Neuronal stem cell (in vitro differentiated cells): ENCODE measurements at regions not wholly inside any gene's neighbourhood (a gene's known extent, or its start where the extent isn't known, plus 50 kb on each side); places are given as distances from the start of the nearest gene placed in this dataset.
"Not testable (repeated sequence)": the region's sequence is repeated elsewhere in the genome, so short reads cannot be mapped to it uniquely, and the experiment has no call there.

ENCODE experiments used
- DNase-seq: peaks from one replicate; pipeline ENCODE4 v3.0.0-alpha.2; 2013; ENCODE audit warnings: low spot score
- H2AFZ ChIP-seq: one replicate; pipeline ENCODE4 v1.6.1; 2013; ENCODE audit warnings: mild to moderate bottlenecking, low read length, inconsistent platforms
- H2AK5ac ChIP-seq: 2 replicates; pipeline ENCODE4 v1.6.1; 2013; ENCODE audit warnings: low read depth, mild to moderate bottlenecking, inconsistent platforms, low read length, moderate library complexity, mixed read lengths
- H2BK120ac ChIP-seq: 2 replicates; pipeline ENCODE4 v1.6.1; 2013; ENCODE audit warnings: low read depth, mild to moderate bottlenecking, inconsistent platforms, low read length, moderate library complexity, mixed read lengths
- H2BK12ac ChIP-seq: one replicate; pipeline ENCODE4 v1.6.1; 2013; ENCODE audit warnings: low read length, inconsistent platforms
- H2BK15ac ChIP-seq: 2 replicates; pipeline ENCODE4 v1.6.1; 2013; ENCODE audit warnings: mild to moderate bottlenecking, low read length, inconsistent platforms, mixed read lengths
- H2BK5ac ChIP-seq: one replicate; pipeline ENCODE4 v1.6.1; 2013; ENCODE audit warnings: inconsistent platforms, mild to moderate bottlenecking, low read length, moderate library complexity
- H3K14ac ChIP-seq: one replicate; pipeline ENCODE4 v1.6.1; 2013; ENCODE audit warnings: low read length, inconsistent platforms
- H3K18ac ChIP-seq: 2 replicates; pipeline ENCODE4 v1.6.1; 2013; ENCODE audit warnings: low read length, inconsistent platforms
- H3K23ac ChIP-seq: 2 replicates; pipeline ENCODE4 v1.6.1; 2013; ENCODE audit warnings: low read depth, mild to moderate bottlenecking, mixed read lengths, low read length, inconsistent platforms; ENCODE audit not compliant: poor library complexity
- H3K27ac ChIP-seq: replicated peaks from 3 replicates; pipeline ENCODE4 v1.5.1; 2013; ENCODE audit warnings: low read length, inconsistent platforms
- H3K27me3 ChIP-seq, 3 experiments: 2 replicates each; pipeline ENCODE4 v1.6.1; 2013; ENCODE audit warnings: low read length in 3 of 3, mild to moderate bottlenecking in 2 of 3, inconsistent platforms in 1 of 3, low read depth in 1 of 3, mixed read lengths in 1 of 3, moderate library complexity in 1 of 3; ENCODE audit not compliant: control insufficient read depth in 3 of 3, insufficient read depth in 3 of 3
- H3K36me3 ChIP-seq, 2 donors: replicated peaks in 1 of 2; 2 replicates each; pipeline ENCODE4 v1.6.1; 2013; ENCODE audit warnings: low read length in 2 of 2; ENCODE audit not compliant: control insufficient read depth in 2 of 2, insufficient read depth in 2 of 2
- H3K4ac ChIP-seq: 2 replicates; pipeline ENCODE4 v1.6.1; 2013; ENCODE audit warnings: inconsistent platforms, mild to moderate bottlenecking, low read length, moderate library complexity
- H3K4me1 ChIP-seq, 2 donors: 1 replicate in 1 of 2; 2 replicates in 1 of 2; pipeline ENCODE4 v1.6.1; 2013; ENCODE audit warnings: low read length in 2 of 2, low read depth in 1 of 2; ENCODE audit not compliant: control insufficient read depth in 2 of 2, insufficient read depth in 1 of 2
- H3K4me2 ChIP-seq: one replicate; pipeline ENCODE4 v1.6.1; 2013; ENCODE audit warnings: mild to moderate bottlenecking, low read length, inconsistent platforms; ENCODE audit not compliant: insufficient read depth, poor library complexity, severe bottlenecking
- H3K4me3 ChIP-seq, 2 donors: 2 replicates each; pipeline ENCODE4 v1.5.1; 2013; ENCODE audit warnings: low read length in 2 of 2, mild to moderate bottlenecking in 2 of 2, inconsistent platforms in 1 of 2, moderate library complexity in 1 of 2
- H3K79me1 ChIP-seq: one replicate; pipeline ENCODE4 v1.6.1; 2013; ENCODE audit warnings: low read depth, mild to moderate bottlenecking, inconsistent platforms, low read length, moderate library complexity
- H3K9ac ChIP-seq: one replicate; pipeline ENCODE4 v1.6.1; 2013; ENCODE audit warnings: mild to moderate bottlenecking, low read depth, low read length, inconsistent platforms; ENCODE audit not compliant: poor library complexity
- H3K9me3 ChIP-seq, 2 donors: replicated peaks in 1 of 2; 2 replicates each; pipeline versions ENCODE3 to v1.6.1; 2013; ENCODE audit warnings: low read length in 2 of 2, mild to moderate bottlenecking in 2 of 2, inconsistent platforms in 1 of 2, low read depth in 1 of 2, mixed read lengths in 1 of 2, moderate library complexity in 1 of 2; ENCODE audit not compliant: control insufficient read depth in 2 of 2, insufficient read depth in 1 of 2
- H4K8ac ChIP-seq: one replicate; pipeline ENCODE4 v1.6.1; 2013; ENCODE audit warnings: low read depth, mild to moderate bottlenecking, inconsistent platforms, low read length, moderate library complexity
- H4K91ac ChIP-seq: one replicate; pipeline ENCODE4 v1.6.1; 2013; ENCODE audit warnings: low read length, low read depth, mild to moderate bottlenecking, inconsistent platforms; ENCODE audit not compliant: poor library complexity
- WGBS, 2 donors: extraction: QIAGEN DNeasy Blood & Tissue Kit; methylation state at CpG; one replicate each; pipeline ENCODE4 v1.1.7; 2013; ENCODE audit warnings: missing lambda C conversion rate in 2 of 2, mixed read lengths in 1 of 2; ENCODE audit not compliant: insufficient read length in 2 of 2, insufficient replicate concordance in 1 of 2; ENCODE audit errors: extremely low coverage in 2 of 2; 5-methylcytosine and 5-hydroxymethylcytosine counted together

GRCh38 chr14:105636021-105636420, 109.6 kb downstream of the TMEM121 start:
- not testable (repeated sequence) for H2BK15ac ChIP-seq, H2AFZ ChIP-seq, H3K4ac ChIP-seq, H3K4me3 ChIP-seq, H2AK5ac ChIP-seq, H3K4me2 ChIP-seq, H3K18ac ChIP-seq, H3K9me3 ChIP-seq, H3K14ac ChIP-seq, H3K27ac ChIP-seq, H2BK5ac ChIP-seq, H3K23ac ChIP-seq, H4K8ac ChIP-seq, H3K4me1 ChIP-seq, DNase-seq, H3K36me3 ChIP-seq, H2BK12ac ChIP-seq, H3K27me3 ChIP-seq, H3K79me1 ChIP-seq, H4K91ac ChIP-seq, H2BK120ac ChIP-seq, H3K9ac ChIP-seq
- WGBS, 2 donors, result no CpG with 5 or more reads among the region's 7 CpGs

- DNase-seq, result no peak
- Histone ChIP-seq H3K14ac (no peak overlapping the region), H3K18ac (no peak overlapping the region), H2BK12ac (no peak overlapping the region), H3K9ac (no peak overlapping the region), H3K4me1 (no peaks in the 10 kb centered on the region), H2BK120ac (no peak overlapping the region), H4K91ac (no peak overlapping the region), H3K27ac (no peak overlapping the region), H3K4me3 (no peak overlapping the region), H4K8ac (no peak overlapping the region), H3K79me1 (peaks cover 2% of the 10 kb centered on the region), H3K27me3 (peaks cover 0 to 14% (median 0%) of the 10 kb centered on the region in 3 experiments), H3K9me3 (peaks cover 0 to 11% of the 10 kb centered on the region in 2 donors), H2AK5ac (no peak overlapping the region), H3K4me2 (no peak overlapping the region), H3K23ac (no peak overlapping the region), H2BK5ac (no peak overlapping the region), H2BK15ac (no peak overlapping the region), H3K36me3 (no peaks in the 10 kb centered on the region), H3K4ac (no peak overlapping the region), H2AFZ (no peak overlapping the region)
- WGBS, 2 donors, result no CpG with 5 or more reads among the region's 4 CpGs
Observed at GRCh38 chr14:105636935-105637334, 110.6 kb downstream of the TMEM121 start.

DNA sequence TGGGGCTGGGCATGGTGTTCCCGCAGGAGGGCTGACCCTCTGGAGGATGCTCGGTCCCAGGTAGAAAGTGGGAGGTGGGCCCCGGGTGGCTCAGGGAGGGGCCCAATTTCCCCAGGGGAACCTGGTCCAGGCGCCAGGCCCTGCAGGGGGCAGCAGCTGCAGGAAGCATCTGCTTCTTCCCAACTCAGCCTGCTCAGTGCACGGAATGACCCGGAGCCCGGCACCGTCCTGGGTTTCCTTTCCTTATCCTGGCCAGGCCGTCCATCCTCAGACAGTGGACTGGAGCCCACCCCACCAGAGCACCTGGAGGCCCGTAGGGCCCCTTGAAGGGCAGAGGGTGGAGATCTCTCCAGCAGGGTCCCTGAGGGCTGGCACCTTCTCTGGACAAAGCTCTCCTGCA, 111.0 kb downstream of the TMEM121 start:
- DNase-seq, H2BK5ac ChIP-seq, H3K14ac ChIP-seq: not testable (repeated sequence)

DNA sequence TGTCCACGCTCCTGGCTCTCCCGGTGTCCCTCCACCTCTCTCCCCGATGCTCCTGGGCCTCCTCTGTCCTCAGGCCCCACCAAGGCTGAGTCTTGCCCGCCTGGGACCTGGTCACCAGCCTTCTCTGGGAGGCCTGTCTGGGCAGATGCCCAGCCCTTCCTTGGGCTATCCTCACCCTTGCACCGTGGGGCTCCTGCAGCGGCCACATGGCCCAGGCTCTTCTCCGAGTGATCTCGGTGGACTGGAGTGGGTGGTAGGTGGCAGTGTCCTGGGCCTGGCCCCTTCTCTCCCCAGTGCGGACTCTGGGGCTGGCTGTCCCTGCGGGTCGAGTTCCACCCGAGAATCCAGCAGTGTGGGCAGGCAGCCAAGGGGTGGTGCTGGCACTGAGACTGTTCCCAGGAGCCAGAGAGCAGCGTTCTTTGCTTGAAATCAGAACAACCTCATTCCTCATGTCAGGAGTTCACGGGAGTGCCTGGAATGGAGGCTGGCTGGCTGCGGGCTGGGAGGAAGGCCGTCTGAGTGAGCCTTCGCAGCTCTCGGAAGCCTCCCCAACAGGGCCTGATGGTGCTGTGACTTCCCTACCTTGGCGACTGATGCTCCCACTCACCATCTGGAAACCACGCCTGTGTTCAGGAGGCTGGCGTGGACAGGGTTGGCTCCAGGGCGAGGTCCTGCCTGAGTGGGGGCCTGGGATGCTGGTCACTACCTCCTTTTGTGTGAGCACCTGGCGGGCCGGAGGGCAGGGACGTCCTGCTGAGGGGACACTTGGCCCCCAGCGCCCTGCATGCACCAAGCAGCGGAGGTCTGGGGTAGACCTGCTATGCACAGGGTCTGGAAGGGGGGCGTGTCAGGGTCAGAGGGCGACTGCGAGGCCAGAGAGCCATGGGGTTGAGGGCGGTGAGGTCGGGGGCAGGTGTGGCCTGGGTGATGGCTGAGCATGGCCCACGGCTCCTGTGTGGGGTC, 113.9 kb downstream of the TMEM121 start:
- not testable (repeated sequence) for H4K8ac ChIP-seq, H3K23ac ChIP-seq, H2BK120ac ChIP-seq, H3K18ac ChIP-seq, H3K4me3 ChIP-seq, H3K9ac ChIP-seq, H4K91ac ChIP-seq, H3K4me2 ChIP-seq, H2AK5ac ChIP-seq, H2BK15ac ChIP-seq, DNase-seq, H3K27ac ChIP-seq, H3K36me3 ChIP-seq, H3K4me1 ChIP-seq, H3K9me3 ChIP-seq, H2BK5ac ChIP-seq, H2AFZ ChIP-seq, H3K4ac ChIP-seq, H3K14ac ChIP-seq, H3K79me1 ChIP-seq, H2BK12ac ChIP-seq
- H3K27me3 ChIP-seq, result peaks cover 0 to 22% (median 0%) of the 10 kb centered on the region in 3 experiments
- WGBS, 2 donors, result no CpG with 5 or more reads among the region's 33 CpGs

More for the DNA sequence above, 111.0 kb downstream of the TMEM121 start:
- H2BK120ac ChIP-seq, H3K9ac ChIP-seq, H2AK5ac ChIP-seq, H3K4me3 ChIP-seq, H2AFZ ChIP-seq, H3K4ac ChIP-seq, H3K18ac ChIP-seq, H3K79me1 ChIP-seq, H3K27ac ChIP-seq, H3K4me2 ChIP-seq, H3K9me3 ChIP-seq, H2BK15ac ChIP-seq, H4K91ac ChIP-seq, H2BK12ac ChIP-seq, H3K23ac ChIP-seq, H3K4me1 ChIP-seq, H4K8ac ChIP-seq, H3K36me3 ChIP-seq: not testable (repeated sequence)
- peaks cover 0 to 15% (median 0%) of the 10 kb centered on the region in 3 experiments for H3K27me3 ChIP-seq
- WGBS, 2 donors, result no CpG with 5 or more reads among the region's 10 CpGs
